Heart right ventricle (tissue), 16 donors: ENCODE measurements at regions not wholly inside any gene's neighbourhood (a gene's known extent, or its start where the extent isn't known, plus 50 kb on each side); places are given as distances from the start of the nearest gene placed in this dataset.

Source experiments
- ATAC-seq, 8 donors: fragments of 200-7000 bp; cut with Tn5 transposase; one replicate each; pipeline ENCODE4 v1.9.1; 2020; ENCODE audit warnings: mild to moderate bottlenecking in 8 of 8, moderate library complexity in 8 of 8, moderate number of reproducible peaks in 1 of 8
- DNase-seq, 2 donors: peaks; one replicate each; pipeline ENCODE4 v3.0.0-alpha.2; 2020
- H3K27ac ChIP-seq, 10 donors: fragments of 200-600 bp; sonication (generic) in 2 of 10; one replicate each; pipeline versions ENCODE4 v1.5.0 to v1.8.0; 2020 to 2022; ENCODE audit warnings: mild to moderate bottlenecking in 3 of 10
- H3K27me3 ChIP-seq, 7 donors: fragments of 200-600 bp; one replicate each; pipeline ENCODE4 v1.8.0; 2021 to 2022; ENCODE audit warnings: mild to moderate bottlenecking in 2 of 7
- H3K36me3 ChIP-seq, 9 donors: fragments of 200-600 bp; sonication (generic) in 1 of 9; one replicate each; pipeline versions ENCODE4 v1.5.0 to v1.8.0; 2020 to 2022; ENCODE audit warnings: mild to moderate bottlenecking in 2 of 9
- H3K4me1 ChIP-seq, 9 donors: fragments of 200-600 bp; sonication (generic) in 1 of 9; one replicate each; pipeline versions ENCODE4 v1.5.0 to v1.8.0; 2020 to 2022; ENCODE audit warnings: mild to moderate bottlenecking in 4 of 9
- H3K4me3 ChIP-seq, 10 donors: fragments of 200-600 bp; sonication (generic) in 2 of 10; one replicate each; pipeline versions ENCODE4 v1.5.0 to v1.8.0; 2020 to 2022; ENCODE audit warnings: mild to moderate bottlenecking in 7 of 10, moderate library complexity in 2 of 10
- H3K9me3 ChIP-seq, 11 donors: fragments of 200-600 bp in 10 of 11; sonication (generic) in 2 of 11; one replicate each; pipeline versions ENCODE4 v1.5.0 to v1.8.0; 2013 to 2022; ENCODE audit warnings: mild to moderate bottlenecking in 2 of 11, control low read depth in 1 of 11, moderate library complexity in 1 of 11
- CTCF ChIP-seq, 9 donors: fragments of 200-600 bp; sonication (generic) in 2 of 9; IDR thresholded peaks; one replicate each; pipeline versions ENCODE4 v1.5.0 to v1.8.0; 2021 to 2022; ENCODE audit warnings: antibody characterized with exemption in 9 of 9, mild to moderate bottlenecking in 5 of 9, moderate library complexity in 1 of 9
- WGBS, 2 donors: extraction: QIAGEN DNeasy Blood & Tissue Kit; methylation state at CpG; one replicate each; pipeline ENCODE4 v1.1.7; 2013; ENCODE audit warnings: inconsistent platforms in 1 of 2; 5-methylcytosine and 5-hydroxymethylcytosine counted together
- intact Hi-C, 10 donors: fragments of 100-400 bp; cut with DNase I; formaldehyde crosslinking; loops; one replicate each; pipeline versions ENCODE4 v1.11.1 to v1.14.2; 2022
- donor health status: Arrhythmogenic right ventricular cardiomyopathy.
- donor health status: ischemic (EF 13 %, LVEDD 7.1; RV severe dilation, severe dysfunction).
- donor health status: healthy with polysubstance abuse.
- donor health status: DM: no; HTN: yes; CAD: no.
- donor health status: DM: no; HTN: no; CAD: no.
- donor health status: ischemic (EF 25% LVEDD 6.9; RV normal size, moderate dysfunction).
- donor health status: ischemic (EF 25% LVEDD 5.7; RV mildly dilated, moderate dysfunction).
- donor health status: healthy.
- donor health status: DM: yes; HTN: yes; CAD: no.
- donor health status: Ischemic cardiomyopathy.
- donor health status: ischemic (EF 35%, LVEDD 5.7; RV mildly dilated, moderate dysfunction).
- donor health status: nonischemic (EF 11% LVEDD 7.7; RV severe dilation, severe dysfunction).
- donor health status: DM: yes; HTN: yes; CAD: no.
- donor health status: PGD.
- donor health status: ischemic (EF 29% LVEDD 5.4; RV normal size, mild dysfunction).
- donor health status: nonischemic (EF 23%, LVEDD 6.1; RV moderate dilation, normal function).

GRCh38 chr4:27490315-27490714 is 629.7 kb downstream of the STIM2 start:
- Histone ChIP-seq H3K27me3 (no peaks in the 10 kb centered on the region), H3K4me1 (no peaks in the 10 kb centered on the region), H3K9me3 (peaks cover 0 to 3% (median 0%) of the 10 kb centered on the region in 11 donors), H3K36me3 (no peaks in the 10 kb centered on the region), H3K27ac (no peak overlapping the region), H3K4me3 (no peak overlapping the region)
- ATAC-seq, result no peak
- WGBS, 2 donors, result 85 to 93% methylated on average over 4 of the region's 4 CpGs
- no peak for TF ChIP-seq CTCF (IDR thresholded peaks at IDR 0.05)
- intact Hi-C loops, result no loop called here
- no peak for DNase-seq

- H3K27me3 ChIP-seq, result no peaks in the 10 kb centered on the region
- 83 to 86% methylated on average over 2 of the region's 2 CpGs for WGBS, 2 donors
- H3K36me3 ChIP-seq, result no peaks in the 10 kb centered on the region
Observed at GRCh38 chr4:27490766-27491165, 630.1 kb downstream of the STIM2 start.

GRCh38 chr4:27506401-27506800 is 645.8 kb downstream of the STIM2 start:
- ATAC-seq (no peak), DNase-seq (no peak)
- TF ChIP-seq CTCF (IDR thresholded peaks at IDR 0.05), result no peak
- Histone ChIP-seq H3K36me3 (no peaks in the 10 kb centered on the region), H3K4me3 (no peak overlapping the region), H3K27ac (no peak overlapping the region), H3K27me3 (no peaks in the 10 kb centered on the region), H3K4me1 (no peaks in the 10 kb centered on the region), H3K9me3 (peaks cover 0 to 2% (median 0%) of the 10 kb centered on the region in 11 donors)
- intact Hi-C loops, result no loop called here
- 88 to 94% methylated on average over 1 of the region's 1 CpG for WGBS, 2 donors

More at GRCh38 chr4:27490766-27491165, 630.1 kb downstream of the STIM2 start:
- H3K27ac ChIP-seq, result no peak overlapping the region
- H3K4me3 ChIP-seq, result no peak overlapping the region
- H3K4me1 ChIP-seq, result no peaks in the 10 kb centered on the region
- intact Hi-C loops, result no loop called here
- DNase-seq (no peak), ATAC-seq (no peak)
- H3K9me3 ChIP-seq, result peaks cover 0 to under 1% (median 0%) of the 10 kb centered on the region in 11 donors
- TF ChIP-seq CTCF (IDR thresholded peaks at IDR 0.05), result no peak

GRCh38 chr4:27514711-27515110 is 654.1 kb downstream of the STIM2 start:
- WGBS, 2 donors, result 53 to 62% methylated on average over 2 of the region's 2 CpGs
- Histone ChIP-seq H3K4me1 (no peaks in the 10 kb centered on the region), H3K36me3 (no peaks in the 10 kb centered on the region), H3K27ac (no peak overlapping the region), H3K27me3 (no peaks in the 10 kb centered on the region), H3K4me3 (no peak overlapping the region), H3K9me3 (peaks cover 0 to 6% (median 0%) of the 10 kb centered on the region in 11 donors)
- intact Hi-C loops, result no loop called here
- no peak for ATAC-seq
- no peak for TF ChIP-seq CTCF (IDR thresholded peaks at IDR 0.05)
- DNase-seq, result no peak
